Hepatocyte (in vitro differentiated cells): ENCODE measurements at regions not wholly inside any gene's neighbourhood (a gene's known extent, or its start where the extent isn't known, plus 50 kb on each side); places are given as distances from the start of the nearest gene placed in this dataset.

Experiments
- DNase-seq: peaks from one replicate; pipeline ENCODE4 v3.0.0-alpha.2; 2016; ENCODE audit warnings: low spot score
- H2AFZ ChIP-seq: fragments of 200-600 bp; sonication (generic); 2 replicates; pipeline ENCODE4 v1.6.0; 2016; ENCODE audit warnings: antibody characterized with exemption, mild to moderate bottlenecking
- H3K27ac ChIP-seq: fragments of 200-600 bp; sonication (generic); 2 replicates; pipeline ENCODE4 v1.5.1; 2016; ENCODE audit warnings: mild to moderate bottlenecking
- H3K27me3 ChIP-seq: fragments of 200-600 bp; sonication (generic); 2 replicates; pipeline ENCODE4 v1.6.1; 2016
- H3K36me3 ChIP-seq: fragments of 200-600 bp; sonication (generic); replicated peaks from 2 replicates; pipeline ENCODE4 v1.5.1; 2016; ENCODE audit warnings: low read depth; ENCODE audit not compliant: insufficient read depth
- H3K4me1 ChIP-seq: fragments of 200-600 bp; sonication (generic); 2 replicates; pipeline ENCODE4 v1.5.1; 2016; ENCODE audit warnings: mild to moderate bottlenecking, moderate library complexity; ENCODE audit not compliant: insufficient read depth
- H3K4me2 ChIP-seq: fragments of 200-600 bp; sonication (generic); 2 replicates; pipeline ENCODE4 v1.6.0; 2016
- H3K4me3 ChIP-seq: fragments of 200-600 bp; sonication (generic); 2 replicates; pipeline ENCODE4 v1.5.1; 2016; ENCODE audit warnings: mild to moderate bottlenecking
- H3K79me2 ChIP-seq: fragments of 200-600 bp; sonication (generic); 2 replicates; pipeline ENCODE4 v1.6.0; 2017; ENCODE audit warnings: mild to moderate bottlenecking
- H3K9me2 ChIP-seq: fragments of 200-600 bp; sonication (generic); replicated peaks from 2 replicates; pipeline ENCODE4 v1.6.0; 2017; ENCODE audit warnings: mild to moderate bottlenecking; ENCODE audit not compliant: insufficient read depth
- H3K9me3 ChIP-seq: fragments of 200-600 bp; sonication (generic); 2 replicates; pipeline ENCODE4 v1.5.1; 2016; ENCODE audit warnings: low read depth, mild to moderate bottlenecking
- H4K20me1 ChIP-seq: fragments of 200-600 bp; sonication (generic); 2 replicates; pipeline ENCODE4 v1.6.0; 2016; ENCODE audit warnings: mild to moderate bottlenecking; ENCODE audit not compliant: insufficient read depth, poor library complexity, severe bottlenecking
- CTCF ChIP-seq: fragments of 200-600 bp; sonication (generic); IDR thresholded peaks from 2 replicates; pipeline ENCODE4 v1.5.1; 2016; ENCODE audit warnings: antibody characterized with exemption, mild to moderate bottlenecking; ENCODE audit not compliant: poor library complexity
- EZH2 ChIP-seq: fragments of 200-600 bp; sonication (generic); IDR thresholded peaks from 2 replicates; pipeline ENCODE4 v1.6.1; 2016; ENCODE audit warnings: antibody characterized with exemption, mild to moderate bottlenecking, borderline replicate concordance
- EZH2phosphoT487 ChIP-seq: fragments of 200-600 bp; sonication (generic); IDR thresholded peaks from one replicate; pipeline ENCODE4 v1.6.1; 2018; ENCODE audit warnings: antibody characterized with exemption, mild to moderate bottlenecking, low read depth, moderate library complexity; ENCODE audit not compliant: unreplicated experiment, severe bottlenecking
- WGBS: methylation state at CpG from one replicate; pipeline ENCODE4 v1.1.6; 2016; ENCODE audit warnings: low lambda C conversion rate; ENCODE audit errors: missing lambda C conversion rate; 5-methylcytosine and 5-hydroxymethylcytosine counted together

- 98% methylated on average over 2 of the region's 2 CpGs for WGBS
- Histone ChIP-seq H3K27ac (no peak overlapping the region), H3K4me3 (no peak overlapping the region), H3K27me3 (no peaks in the 10 kb centered on the region), H3K79me2 (no peaks in the 10 kb centered on the region), H3K4me1 (no peaks in the 10 kb centered on the region), H3K36me3 (no peaks in the 10 kb centered on the region), H3K9me3 (no peaks in the 10 kb centered on the region), H2AFZ (no peak overlapping the region), H3K9me2 (no peaks in the 10 kb centered on the region), H4K20me1 (no peaks in the 10 kb centered on the region), H3K4me2 (no peak overlapping the region)
- no peak for TF ChIP-seq EZH2
- TF ChIP-seq CTCF: no peak
- no peak for TF ChIP-seq EZH2phosphoT487
- no peak for DNase-seq
Observed at GRCh38 chr5:126188804-126189203, 234.4 kb upstream of the GRAMD2B start.

GRCh38 chr5:126189231-126189630 is 234.0 kb upstream of the GRAMD2B start:
- H3K4me2 ChIP-seq: no peak overlapping the region
- H3K36me3 ChIP-seq: no peaks in the 10 kb centered on the region
- no peak overlapping the region for H3K4me3 ChIP-seq
- no peak overlapping the region for H3K27ac ChIP-seq
- WGBS: 73% methylated on average over 5 of the region's 5 CpGs
- H3K79me2 ChIP-seq: no peaks in the 10 kb centered on the region
- no peaks in the 10 kb centered on the region for H3K4me1 ChIP-seq
- TF ChIP-seq EZH2phosphoT487 (no peak), CTCF (no peak), EZH2 (no peak)
- no peaks in the 10 kb centered on the region for H3K9me2 ChIP-seq
- no peaks in the 10 kb centered on the region for H3K9me3 ChIP-seq
- H2AFZ ChIP-seq: no peak overlapping the region
- no peaks in the 10 kb centered on the region for H4K20me1 ChIP-seq
- DNase-seq: no peak
- no peaks in the 10 kb centered on the region for H3K27me3 ChIP-seq

- H3K4me1 ChIP-seq: no peaks in the 10 kb centered on the region
- no peak for DNase-seq
- 41% methylated on average over 4 of the region's 4 CpGs for WGBS
- H3K27ac ChIP-seq: no peak overlapping the region
- H2AFZ ChIP-seq: no peak overlapping the region
- TF ChIP-seq EZH2phosphoT487 (no peak), CTCF (no peak), EZH2 (no peak)
- H3K79me2 ChIP-seq: no peaks in the 10 kb centered on the region
- H4K20me1 ChIP-seq: no peaks in the 10 kb centered on the region
- no peak overlapping the region for H3K4me3 ChIP-seq
- H3K36me3 ChIP-seq: no peaks in the 10 kb centered on the region
- no peaks in the 10 kb centered on the region for H3K9me2 ChIP-seq
- H3K27me3 ChIP-seq: no peaks in the 10 kb centered on the region
- no peak overlapping the region for H3K4me2 ChIP-seq
- H3K9me3 ChIP-seq: no peaks in the 10 kb centered on the region
Observed at GRCh38 chr5:126189862-126190261, 233.3 kb upstream of the GRAMD2B start.

GRCh38 chr5:126192226-126192625 is 231.0 kb upstream of the GRAMD2B start:
- H2AFZ ChIP-seq: no peak overlapping the region
- H3K4me1 ChIP-seq: no peaks in the 10 kb centered on the region
- H3K36me3 ChIP-seq: no peaks in the 10 kb centered on the region
- H3K27ac ChIP-seq: no peak overlapping the region
- no peaks in the 10 kb centered on the region for H3K9me2 ChIP-seq
- H3K27me3 ChIP-seq: no peaks in the 10 kb centered on the region
- no peaks in the 10 kb centered on the region for H3K79me2 ChIP-seq
- DNase-seq: no peak
- no peak for TF ChIP-seq EZH2phosphoT487
- TF ChIP-seq EZH2: no peak
- no peak for TF ChIP-seq CTCF
- H3K4me3 ChIP-seq: no peak overlapping the region
- no peak overlapping the region for H3K4me2 ChIP-seq
- no peaks in the 10 kb centered on the region for H3K9me3 ChIP-seq
- 80% methylated on average over 4 of the region's 4 CpGs for WGBS
- no peaks in the 10 kb centered on the region for H4K20me1 ChIP-seq
